Keratinocyte (primary cell): ENCODE measurements at regions not wholly inside any gene's neighbourhood (a gene's known extent, or its start where the extent isn't known, plus 50 kb on each side); places are given as distances from the start of the nearest gene placed in this dataset.

Experiments used
- DNase-seq: peaks from one replicate; pipeline ENCODE4 v3.0.0-alpha.2; 2011; ENCODE audit warnings: low read depth, missing footprints, low spot score
- FAIRE-seq: peaks from 2 replicates; lab custom pipeline; 2011; peaks lifted over from hg19 to GRCh38; lab: Jason Lieb, UNC
- H2AFZ ChIP-seq: 2 replicates; pipeline ENCODE4 v1.6.0; 2012; ENCODE audit warnings: low read length, control low read depth, inconsistent platforms; ENCODE audit not compliant: control insufficient read depth
- H3K27ac ChIP-seq: 2 replicates; pipeline ENCODE4 v1.5.1; 2011; ENCODE audit warnings: low read length; ENCODE audit not compliant: control insufficient read depth, insufficient read depth
- H3K27me3 ChIP-seq: 3 replicates; pipeline ENCODE4 v1.6.0; 2011; ENCODE audit warnings: low read length; ENCODE audit not compliant: control insufficient read depth, insufficient read depth; ENCODE audit errors: extremely low read depth
- H3K36me3 ChIP-seq, 2 experiments: 2 replicates in 1 of 2; 3 replicates in 1 of 2; pipeline ENCODE4 v1.5.1; 2011; ENCODE audit warnings: low read length in 2 of 2, mild to moderate bottlenecking in 1 of 2; ENCODE audit not compliant: control insufficient read depth in 2 of 2, insufficient read depth in 2 of 2; ENCODE audit errors: extremely low read depth in 1 of 2
- H3K4me1 ChIP-seq: 3 replicates; pipeline ENCODE4 v1.5.1; 2011; ENCODE audit warnings: low read length; ENCODE audit not compliant: control insufficient read depth, insufficient read depth; ENCODE audit errors: extremely low read depth
- H3K4me2 ChIP-seq: 3 replicates; pipeline ENCODE4 v1.6.0; 2011; ENCODE audit warnings: low read depth, low read length; ENCODE audit not compliant: control insufficient read depth, insufficient read depth; ENCODE audit errors: extremely low read depth
- H3K4me3 ChIP-seq, 3 experiments: fragments of 200-600 bp in 1 of 3; sonication (generic) in 1 of 3; 2 replicates in 2 of 3; 3 replicates in 1 of 3; pipeline ENCODE4 v1.5.1; 2011 to 2016; ENCODE audit warnings: low read length in 3 of 3, mild to moderate bottlenecking in 3 of 3, control low read depth in 2 of 3, inconsistent platforms in 1 of 3, low read depth in 1 of 3, mixed read lengths in 1 of 3, mixed run types in 1 of 3, moderate library complexity in 1 of 3; ENCODE audit not compliant: control insufficient read depth in 2 of 3, insufficient read depth in 2 of 3; ENCODE audit errors: extremely low read depth in 1 of 3
- H3K79me2 ChIP-seq: 2 replicates; pipeline ENCODE4 v1.6.0; 2012; ENCODE audit warnings: low read length; ENCODE audit not compliant: control insufficient read depth, insufficient read depth
- H3K9ac ChIP-seq: 3 replicates; pipeline ENCODE4 v1.6.0; 2011; ENCODE audit warnings: low read length; ENCODE audit not compliant: control insufficient read depth, insufficient read depth; ENCODE audit errors: extremely low read depth
- H3K9me1 ChIP-seq: 3 replicates; pipeline ENCODE4 v1.6.0; 2011; ENCODE audit warnings: low read length; ENCODE audit not compliant: control insufficient read depth, insufficient read depth; ENCODE audit errors: extremely low read depth
- H3K9me3 ChIP-seq: 2 replicates; pipeline ENCODE4 v1.5.1; 2012; ENCODE audit warnings: low read depth, low read length; ENCODE audit not compliant: control insufficient read depth
- H4K20me1 ChIP-seq: 3 replicates; pipeline ENCODE4 v1.6.0; 2011; ENCODE audit warnings: low read length; ENCODE audit not compliant: control insufficient read depth, insufficient read depth; ENCODE audit errors: extremely low read depth
- CTCF ChIP-seq, 3 experiments: IDR thresholded peaks in 1 of 3; conservative IDR thresholded peaks in 1 of 3; optimal IDR thresholded peaks in 1 of 3; 2 replicates in 2 of 3; 3 replicates in 1 of 3; pipeline versions ENCODE3 to v1.5.1; 2011; ENCODE audit warnings: low read length in 3 of 3, mild to moderate bottlenecking in 3 of 3, moderate library complexity in 2 of 3, control low read depth in 1 of 3, inconsistent platforms in 1 of 3; ENCODE audit not compliant: insufficient read depth in 2 of 3; ENCODE audit errors: extremely low read depth in 1 of 3
- EZH2 ChIP-seq: IDR thresholded peaks from one replicate; pipeline ENCODE4 v1.6.1; 2012; ENCODE audit warnings: inconsistent platforms, mild to moderate bottlenecking, low read length, moderate library complexity
- dilution Hi-C: fragments of 300-500 bp; cut with MboI; formaldehyde crosslinking; loops from one replicate; pipeline ENCODE4 v1.7.0; 2020; ENCODE audit warnings: low sequenced_read_pairs; ENCODE audit not compliant: extremely low pct_ligation_motif_present

- Histone ChIP-seq H3K9ac (no peak overlapping the region), H3K4me1 (no peaks in the 10 kb centered on the region), H2AFZ (no peak overlapping the region), H3K27ac (no peak overlapping the region), H3K9me3 (peaks cover 2% of the 10 kb centered on the region), H3K4me2 (no peak overlapping the region), H3K27me3 (peaks cover 15% of the 10 kb centered on the region), H4K20me1 (no peaks in the 10 kb centered on the region), H3K36me3 (no peaks in the 10 kb centered on the region), H3K9me1 (no peaks in the 10 kb centered on the region), H3K79me2 (no peaks in the 10 kb centered on the region), H3K4me3 (no peak overlapping the region)
- TF ChIP-seq CTCF (optimal IDR thresholded peaks at IDR 0.05 in 1 of 3, IDR thresholded peaks at IDR 0.05 in 1 of 3, conservative IDR thresholded peaks at IDR 0.05 in 1 of 3; ENCODE audit: extremely low read depth in 1 of 3, insufficient read depth in 2 of 3, low read length in 3 of 3) (no peak), EZH2 (no peak)
- FAIRE-seq: no peak
- DNase-seq: no peak
- dilution Hi-C loops: no loop called here
Measured at GRCh38 chr20:61092251-61092650, 159.8 kb upstream of the CDH4 start.

- peaks cover 18% of the 10 kb centered on the region for H3K27me3 ChIP-seq
- no peaks in the 10 kb centered on the region for H3K4me1 ChIP-seq
- peaks cover 2% of the 10 kb centered on the region for H3K9me3 ChIP-seq
- DNase-seq (no peak), FAIRE-seq (no peak)
- dilution Hi-C loops: no loop called here
- H3K4me3 ChIP-seq: no peak overlapping the region
- no peak overlapping the region for H2AFZ ChIP-seq
- H3K36me3 ChIP-seq: no peaks in the 10 kb centered on the region
- no peaks in the 10 kb centered on the region for H4K20me1 ChIP-seq
- H3K79me2 ChIP-seq: no peaks in the 10 kb centered on the region
- no peak overlapping the region for H3K27ac ChIP-seq
- no peaks in the 10 kb centered on the region for H3K9me1 ChIP-seq
- H3K4me2 ChIP-seq: no peak overlapping the region
- no peak overlapping the region for H3K9ac ChIP-seq
- TF ChIP-seq CTCF (optimal IDR thresholded peaks at IDR 0.05 in 1 of 3, IDR thresholded peaks at IDR 0.05 in 1 of 3, conservative IDR thresholded peaks at IDR 0.05 in 1 of 3; ENCODE audit: extremely low read depth in 1 of 3, insufficient read depth in 2 of 3, low read length in 3 of 3) (no peak), EZH2 (no peak)
Measured at GRCh38 chr20:61094581-61094980, 157.5 kb upstream of the CDH4 start.
